Vagina (tissue), 2 donors: ENCODE measurements at regions not wholly inside any gene's neighbourhood (a gene's known extent, or its start where the extent isn't known, plus 50 kb on each side); places are given as distances from the start of the nearest gene placed in this dataset.

Experiments used
- POLR2AphosphoS5 ChIP-seq, 2 donors: sonication (generic); formaldehyde crosslinking; IDR thresholded peaks; one replicate each; pipeline ENCODE4 v1.9.0; 2017; ENCODE audit warnings: antibody characterized with exemption in 2 of 2, mild to moderate bottlenecking in 2 of 2, low read depth in 1 of 2; ENCODE audit not compliant: insufficient read depth in 1 of 2
- TF ChIP-seq, protein P1 (sequence below), 3 experiments: fragments of 450-650 bp in 2 of 3; fragments of 200-600 bp in 1 of 3; sonication (generic) in 1 of 3; IDR thresholded peaks; one replicate each; pipeline ENCODE4 v1.5.1; 2017 to 2019; ENCODE audit warnings: antibody characterized with exemption in 3 of 3, mild to moderate bottlenecking in 2 of 3, moderate library complexity in 2 of 3

DNA sequence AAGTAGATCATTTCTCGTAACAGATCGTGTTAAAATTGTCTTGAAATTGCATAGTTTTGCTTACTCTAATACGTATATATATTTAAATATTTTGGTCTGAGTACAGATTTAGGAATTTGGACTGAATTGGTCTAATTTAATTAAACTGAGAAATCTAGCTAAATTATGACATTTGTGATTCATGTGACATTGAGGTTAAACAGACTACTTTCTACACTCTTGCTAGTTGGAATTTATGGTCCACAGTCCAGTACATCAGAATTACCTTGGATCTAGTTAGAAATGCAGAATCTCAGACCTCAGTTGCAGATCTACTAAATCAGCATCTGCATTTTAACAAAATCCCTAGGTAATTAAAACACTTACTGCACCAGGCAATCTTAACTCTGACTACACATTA is 609.7 kb upstream of the GOLIM4 start:
- TF ChIP-seq, protein P1, sequence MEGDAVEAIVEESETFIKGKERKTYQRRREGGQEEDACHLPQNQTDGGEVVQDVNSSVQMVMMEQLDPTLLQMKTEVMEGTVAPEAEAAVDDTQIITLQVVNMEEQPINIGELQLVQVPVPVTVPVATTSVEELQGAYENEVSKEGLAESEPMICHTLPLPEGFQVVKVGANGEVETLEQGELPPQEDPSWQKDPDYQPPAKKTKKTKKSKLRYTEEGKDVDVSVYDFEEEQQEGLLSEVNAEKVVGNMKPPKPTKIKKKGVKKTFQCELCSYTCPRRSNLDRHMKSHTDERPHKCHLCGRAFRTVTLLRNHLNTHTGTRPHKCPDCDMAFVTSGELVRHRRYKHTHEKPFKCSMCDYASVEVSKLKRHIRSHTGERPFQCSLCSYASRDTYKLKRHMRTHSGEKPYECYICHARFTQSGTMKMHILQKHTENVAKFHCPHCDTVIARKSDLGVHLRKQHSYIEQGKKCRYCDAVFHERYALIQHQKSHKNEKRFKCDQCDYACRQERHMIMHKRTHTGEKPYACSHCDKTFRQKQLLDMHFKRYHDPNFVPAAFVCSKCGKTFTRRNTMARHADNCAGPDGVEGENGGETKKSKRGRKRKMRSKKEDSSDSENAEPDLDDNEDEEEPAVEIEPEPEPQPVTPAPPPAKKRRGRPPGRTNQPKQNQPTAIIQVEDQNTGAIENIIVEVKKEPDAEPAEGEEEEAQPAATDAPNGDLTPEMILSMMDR (IDR thresholded peaks at IDR 0.05), result no peak
- TF ChIP-seq POLR2AphosphoS5 (IDR thresholded peaks at IDR 0.05; ENCODE audit: insufficient read depth in 1 of 2, low read depth in 1 of 2), result no peak
